Panc1 (cell line): ENCODE measurements at regions not wholly inside any gene's neighbourhood (a gene's known extent, or its start where the extent isn't known, plus 50 kb on each side); places are given as distances from the start of the nearest gene placed in this dataset.

Source experiments
- ATAC-seq: fragments of 200-7000 bp; cut with Tn5 transposase; 2 replicates; pipeline ENCODE4 v1.9.1; 2020; ENCODE audit warnings: mild to moderate bottlenecking, moderate library complexity
- BruUV-seq: library from RNA; stranded (reverse); fragments of 400-500 nt; replicated peaks from 2 replicates; lab custom pipeline; 2021; lab: Mats Ljungman, UMichigan
- CTCF ChIA-PET: fragments of 300-600 bp; sonication (Branson Sonifier 250); formaldehyde crosslinking; loops from one replicate; lab custom pipeline; 2022; ENCODE audit warnings: antibody characterized with exemption; lab: Charles Lee
- POLR2A ChIA-PET: fragments of 300-600 bp; sonication (Branson Sonifier 250); formaldehyde crosslinking; loops from one replicate; lab custom pipeline; 2022; ENCODE audit warnings: antibody characterized with exemption; lab: Charles Lee
- DNase-seq: peaks from one replicate; pipeline ENCODE4 v3.0.0-alpha.2; 2010; ENCODE audit warnings: low read depth, low spot score
- H3K27ac ChIP-seq: 2 replicates; pipeline ENCODE4 v1.5.1; 2011; ENCODE audit warnings: mild to moderate bottlenecking, low read length, inconsistent platforms
- H3K27me3 ChIP-seq: fragments of 200-500 bp; sonication (Bioruptor generic); 2 replicates; pipeline ENCODE4 v1.6.0; 2014; ENCODE audit warnings: low read length, inconsistent platforms; ENCODE audit not compliant: control insufficient read depth, insufficient read depth
- H3K36me3 ChIP-seq: fragments of 200-500 bp; sonication (Bioruptor generic); 2 replicates; pipeline ENCODE4 v1.5.1; 2014; ENCODE audit warnings: inconsistent platforms, mild to moderate bottlenecking, low read length, moderate library complexity; ENCODE audit not compliant: control insufficient read depth, insufficient read depth
- H3K4me1 ChIP-seq: 2 replicates; pipeline ENCODE4 v1.5.1; 2011; ENCODE audit warnings: inconsistent platforms, mild to moderate bottlenecking, low read length, moderate library complexity; ENCODE audit not compliant: control insufficient read depth, insufficient read depth
- H3K4me3 ChIP-seq, 2 experiments: 2 replicates each; pipeline ENCODE4 v1.5.1; 2011 to 2012; ENCODE audit warnings: low read depth in 2 of 2, low read length in 2 of 2, mild to moderate bottlenecking in 2 of 2, inconsistent platforms in 1 of 2, moderate library complexity in 1 of 2
- H3K9me3 ChIP-seq: fragments of 200-500 bp; sonication (Bioruptor generic); 2 replicates; pipeline ENCODE4 v1.5.1; 2014; ENCODE audit warnings: low read depth, mild to moderate bottlenecking, inconsistent platforms, low read length, moderate library complexity; ENCODE audit not compliant: control insufficient read depth, insufficient read depth
- POLR2AphosphoS5 ChIP-seq: IDR thresholded peaks from 2 replicates; pipeline ENCODE4 v1.6.1; 2012; ENCODE audit warnings: mild to moderate bottlenecking, low read depth, low read length, moderate library complexity
- SIN3A ChIP-seq: IDR thresholded peaks from 2 replicates; pipeline ENCODE4 v1.6.1; 2012; ENCODE audit warnings: low read depth, mild to moderate bottlenecking, low read length, moderate library complexity, borderline replicate concordance; ENCODE audit not compliant: insufficient read depth
- TCF7L2 ChIP-seq: IDR thresholded peaks from 2 replicates; pipeline ENCODE4 v1.6.1; 2011; ENCODE audit warnings: mild to moderate bottlenecking, low read depth, low read length, inconsistent platforms
- in situ Hi-C: cut with HindIII; loops from 2 replicates; pipeline ENCODE4 v1.10.0; 2016; ENCODE audit warnings: low sequenced_read_pairs, low pct_unique_long_range_greater_than_20kb
- intact Hi-C: fragments of 100-400 bp; cut with micrococcal nuclease; formaldehyde crosslinking; loops from one replicate; pipeline ENCODE4 v1.10.0; 2022; ENCODE audit not compliant: unreplicated experiment
- TF ChIP-seq, protein P1 (sequence below): fragments of 450-650 bp; IDR thresholded peaks from 2 replicates; pipeline ENCODE4 v1.5.1; 2017; ENCODE audit warnings: mild to moderate bottlenecking
- TF ChIP-seq, protein P2 (sequence below), 2 experiments: IDR thresholded peaks; 2 replicates each; pipeline ENCODE4 v1.6.1; 2011 to 2012; ENCODE audit warnings: low read depth in 2 of 2, control low read depth in 1 of 2, low read length in 1 of 2, mild to moderate bottlenecking in 1 of 2, moderate library complexity in 1 of 2; ENCODE audit not compliant: insufficient read depth in 1 of 2

DNA sequence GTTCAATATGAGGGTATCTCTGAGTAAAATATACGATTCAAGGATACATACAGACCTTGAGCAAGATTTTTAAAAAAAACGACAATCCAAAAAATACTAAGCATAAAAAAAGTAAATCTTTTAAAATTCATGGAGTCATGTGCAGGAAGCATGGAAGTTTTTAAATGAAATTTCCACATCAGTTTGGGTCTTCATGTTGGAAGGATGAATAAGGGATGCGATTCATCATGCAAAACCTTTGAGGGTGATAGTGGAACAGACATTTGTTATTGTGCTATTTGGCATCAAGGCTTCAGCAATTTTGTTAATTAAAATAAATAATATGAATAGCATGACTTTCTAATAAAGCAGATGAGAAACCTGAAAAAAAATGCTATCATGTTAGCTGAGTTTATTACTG, 815.0 kb upstream of the PCDH10 start:
- TF ChIP-seq TCF7L2 (no peak), POLR2AphosphoS5 (no peak), SIN3A (no peak)
- TF ChIP-seq, protein P1, sequence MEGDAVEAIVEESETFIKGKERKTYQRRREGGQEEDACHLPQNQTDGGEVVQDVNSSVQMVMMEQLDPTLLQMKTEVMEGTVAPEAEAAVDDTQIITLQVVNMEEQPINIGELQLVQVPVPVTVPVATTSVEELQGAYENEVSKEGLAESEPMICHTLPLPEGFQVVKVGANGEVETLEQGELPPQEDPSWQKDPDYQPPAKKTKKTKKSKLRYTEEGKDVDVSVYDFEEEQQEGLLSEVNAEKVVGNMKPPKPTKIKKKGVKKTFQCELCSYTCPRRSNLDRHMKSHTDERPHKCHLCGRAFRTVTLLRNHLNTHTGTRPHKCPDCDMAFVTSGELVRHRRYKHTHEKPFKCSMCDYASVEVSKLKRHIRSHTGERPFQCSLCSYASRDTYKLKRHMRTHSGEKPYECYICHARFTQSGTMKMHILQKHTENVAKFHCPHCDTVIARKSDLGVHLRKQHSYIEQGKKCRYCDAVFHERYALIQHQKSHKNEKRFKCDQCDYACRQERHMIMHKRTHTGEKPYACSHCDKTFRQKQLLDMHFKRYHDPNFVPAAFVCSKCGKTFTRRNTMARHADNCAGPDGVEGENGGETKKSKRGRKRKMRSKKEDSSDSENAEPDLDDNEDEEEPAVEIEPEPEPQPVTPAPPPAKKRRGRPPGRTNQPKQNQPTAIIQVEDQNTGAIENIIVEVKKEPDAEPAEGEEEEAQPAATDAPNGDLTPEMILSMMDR, result no peak
- TF ChIP-seq, protein P2, sequence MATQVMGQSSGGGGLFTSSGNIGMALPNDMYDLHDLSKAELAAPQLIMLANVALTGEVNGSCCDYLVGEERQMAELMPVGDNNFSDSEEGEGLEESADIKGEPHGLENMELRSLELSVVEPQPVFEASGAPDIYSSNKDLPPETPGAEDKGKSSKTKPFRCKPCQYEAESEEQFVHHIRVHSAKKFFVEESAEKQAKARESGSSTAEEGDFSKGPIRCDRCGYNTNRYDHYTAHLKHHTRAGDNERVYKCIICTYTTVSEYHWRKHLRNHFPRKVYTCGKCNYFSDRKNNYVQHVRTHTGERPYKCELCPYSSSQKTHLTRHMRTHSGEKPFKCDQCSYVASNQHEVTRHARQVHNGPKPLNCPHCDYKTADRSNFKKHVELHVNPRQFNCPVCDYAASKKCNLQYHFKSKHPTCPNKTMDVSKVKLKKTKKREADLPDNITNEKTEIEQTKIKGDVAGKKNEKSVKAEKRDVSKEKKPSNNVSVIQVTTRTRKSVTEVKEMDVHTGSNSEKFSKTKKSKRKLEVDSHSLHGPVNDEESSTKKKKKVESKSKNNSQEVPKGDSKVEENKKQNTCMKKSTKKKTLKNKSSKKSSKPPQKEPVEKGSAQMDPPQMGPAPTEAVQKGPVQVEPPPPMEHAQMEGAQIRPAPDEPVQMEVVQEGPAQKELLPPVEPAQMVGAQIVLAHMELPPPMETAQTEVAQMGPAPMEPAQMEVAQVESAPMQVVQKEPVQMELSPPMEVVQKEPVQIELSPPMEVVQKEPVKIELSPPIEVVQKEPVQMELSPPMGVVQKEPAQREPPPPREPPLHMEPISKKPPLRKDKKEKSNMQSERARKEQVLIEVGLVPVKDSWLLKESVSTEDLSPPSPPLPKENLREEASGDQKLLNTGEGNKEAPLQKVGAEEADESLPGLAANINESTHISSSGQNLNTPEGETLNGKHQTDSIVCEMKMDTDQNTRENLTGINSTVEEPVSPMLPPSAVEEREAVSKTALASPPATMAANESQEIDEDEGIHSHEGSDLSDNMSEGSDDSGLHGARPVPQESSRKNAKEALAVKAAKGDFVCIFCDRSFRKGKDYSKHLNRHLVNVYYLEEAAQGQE (IDR thresholded peaks at IDR 0.05; ENCODE audit: insufficient read depth in 1 of 2, low read depth in 2 of 2, low read length in 1 of 2), result no peak
- ATAC-seq (no peak), DNase-seq (no peak)
- ChIA-PET CTCF (no interaction called here), POLR2A (no interaction called here)
- in situ Hi-C loops, result no loop called here
- Histone ChIP-seq H3K27me3 (no peaks in the 10 kb centered on the region), H3K4me1 (no peaks in the 10 kb centered on the region), H3K27ac (no peak overlapping the region), H3K9me3 (no peaks in the 10 kb centered on the region), H3K4me3 (no peak overlapping the region), H3K36me3 (no peaks in the 10 kb centered on the region)
- intact Hi-C loops, result no loop called here
- no TSS peak for BruUV-seq

DNA sequence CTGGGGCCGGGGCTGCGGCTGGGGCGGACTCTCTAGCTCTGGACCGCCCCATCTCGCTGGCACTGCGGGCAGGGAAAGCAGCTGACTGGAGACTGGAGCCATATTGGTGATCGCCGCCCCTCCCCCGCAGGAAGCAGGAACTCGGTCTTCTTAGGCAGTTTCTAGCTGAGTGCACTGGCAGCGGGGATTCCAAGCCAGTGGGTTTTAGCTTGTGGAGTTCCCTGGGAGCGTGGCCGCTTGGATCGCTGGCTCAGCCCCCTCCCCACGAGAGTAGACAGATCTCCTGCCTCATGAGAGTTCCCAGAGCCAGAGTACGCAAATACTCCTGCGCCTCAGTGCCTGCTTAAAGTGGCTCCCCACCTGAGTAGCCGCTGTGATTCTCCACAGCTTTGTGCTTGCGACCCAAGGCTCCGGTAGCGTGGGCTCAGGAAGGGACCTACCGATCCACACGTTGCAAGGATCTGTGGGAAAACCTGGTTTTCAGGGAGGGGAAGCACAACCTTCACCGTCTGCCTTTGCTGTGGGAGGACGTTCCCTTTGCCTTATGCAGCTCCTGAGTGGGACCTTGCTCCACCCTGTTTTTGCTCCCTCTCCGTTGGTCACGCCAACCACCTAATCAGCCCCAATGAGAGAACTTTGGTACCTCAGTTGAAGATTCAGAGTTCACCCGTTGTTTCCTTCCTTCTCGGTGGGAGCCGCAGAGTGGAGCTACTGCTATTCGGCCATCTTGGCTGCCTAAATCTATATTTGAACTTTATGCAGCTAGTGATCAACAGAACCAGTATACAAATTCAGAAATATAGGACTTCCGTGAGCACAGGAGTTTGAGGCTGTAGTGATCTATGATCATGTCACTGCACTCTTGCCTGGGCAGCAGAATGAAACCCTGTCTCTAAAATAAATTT, 803.9 kb upstream of the PCDH10 start:
- H3K27ac ChIP-seq, result no peak overlapping the region
- no peak overlapping the region for H3K4me3 ChIP-seq
- BruUV-seq, result no TSS peak
- intact Hi-C loops (no loop called here), in situ Hi-C loops (no loop called here)
- no peaks in the 10 kb centered on the region for H3K27me3 ChIP-seq
- DNase-seq (no peak), ATAC-seq (no peak)
- no peaks in the 10 kb centered on the region for H3K4me1 ChIP-seq
- no peaks in the 10 kb centered on the region for H3K36me3 ChIP-seq
- TF ChIP-seq SIN3A (no peak), POLR2AphosphoS5 (no peak), TCF7L2 (no peak)
- TF ChIP-seq, protein P1, result no peak
- TF ChIP-seq, protein P2 (IDR thresholded peaks at IDR 0.05; ENCODE audit: insufficient read depth in 1 of 2, low read depth in 2 of 2, low read length in 1 of 2), result no peak
- POLR2A ChIA-PET, result no interaction called here
- CTCF ChIA-PET, result no interaction called here
- no peaks in the 10 kb centered on the region for H3K9me3 ChIP-seq
